Stomach (tissue), 8 donors: ENCODE measurements at regions not wholly inside any gene's neighbourhood (a gene's known extent, or its start where the extent isn't known, plus 50 kb on each side); places are given as distances from the start of the nearest gene placed in this dataset.

ENCODE experiments used
- DNase-seq, 2 donors: peaks; one replicate each; pipeline versions ENCODE4 v3.0.0 to v3.0.0-alpha.2; 2013 to 2019
- H3K27ac ChIP-seq, 5 donors: fragments of 200-600 bp in 4 of 5; sonication (generic) in 4 of 5; one replicate each; pipeline ENCODE4 v1.5.1; 2013 to 2019; ENCODE audit warnings: mild to moderate bottlenecking in 1 of 5, moderate library complexity in 1 of 5
- H3K27me3 ChIP-seq, 3 donors: fragments of 200-600 bp; sonication (generic); one replicate each; pipeline ENCODE4 v1.5.1; 2017 to 2019; ENCODE audit warnings: mixed run types in 1 of 3
- H3K36me3 ChIP-seq, 4 donors: fragments of 200-600 bp; sonication (generic); 1 replicate in 3 of 4; 2 replicates in 1 of 4; pipeline ENCODE4 v1.5.1; 2016 to 2019
- H3K4me1 ChIP-seq, 4 donors: fragments of 200-600 bp; sonication (generic); one replicate each; pipeline ENCODE4 v1.5.1; 2016 to 2019
- H3K4me3 ChIP-seq, 4 donors: fragments of 200-600 bp; sonication (generic) in 3 of 4; one replicate each; pipeline ENCODE4 v1.5.1; 2016 to 2019; ENCODE audit warnings: mild to moderate bottlenecking in 1 of 4
- H3K9me3 ChIP-seq, 4 donors: fragments of 200-600 bp; sonication (generic); one replicate each; pipeline ENCODE4 v1.5.1; 2016 to 2019
- CTCF ChIP-seq, 7 experiments: fragments of 450-650 bp in 4 of 7; fragments of 200-600 bp in 3 of 7; sonication (generic) in 3 of 7; IDR thresholded peaks; one replicate each; pipeline ENCODE4 v1.5.1; 2016 to 2019; ENCODE audit warnings: antibody characterized with exemption in 7 of 7, control low read depth in 2 of 7, mild to moderate bottlenecking in 1 of 7
- EP300 ChIP-seq: sonication (generic); formaldehyde crosslinking; IDR thresholded peaks from one replicate; pipeline ENCODE4 v1.6.1; 2017; ENCODE audit warnings: antibody characterized with exemption
- POLR2A ChIP-seq, 4 donors: fragments of 450-650 bp; IDR thresholded peaks; one replicate each; pipeline ENCODE4 v1.6.1; 2016; ENCODE audit warnings: antibody characterized with exemption in 4 of 4, control low read depth in 2 of 4, mild to moderate bottlenecking in 1 of 4, moderate library complexity in 1 of 4
- POLR2AphosphoS5 ChIP-seq, 3 donors: sonication (generic); formaldehyde crosslinking; IDR thresholded peaks; one replicate each; pipeline ENCODE4 v1.6.1; 2016; ENCODE audit warnings: antibody characterized with exemption in 3 of 3
- WGBS, 5 donors: extraction: QIAGEN DNeasy Blood & Tissue Kit in 3 of 5; methylation state at CpG; one replicate each; pipeline versions ENCODE4 v1.1.5 to v1.1.7; 2013 to 2018; 5-methylcytosine and 5-hydroxymethylcytosine counted together
- intact Hi-C: fragments of 100-400 bp; cut with DNase I; formaldehyde crosslinking; loops from one replicate; pipeline ENCODE4 v1.15.1; 2023; ENCODE audit warnings: low total_unique reads
- donor health status: healthy with polysubstance abuse.
- donor health status: Bipolar disorder and iron deficiency.
- donor health status: healthy.

- Histone ChIP-seq H3K27me3 (no peaks in the 10 kb centered on the region), H3K27ac (no peak overlapping the region), H3K4me3 (no peak overlapping the region), H3K9me3 (no peaks in the 10 kb centered on the region), H3K4me1 (peaks cover 0 to 7% (median 0%) of the 10 kb centered on the region in 4 donors), H3K36me3 (no peaks in the 10 kb centered on the region)
- peak in 1 of 2 donors; percentile 36 for DNase-seq
- TF ChIP-seq EP300 (no peak), POLR2AphosphoS5 (IDR thresholded peaks at IDR 0.05) (no peak), CTCF (IDR thresholded peaks at IDR 0.05) (no peak), POLR2A (IDR thresholded peaks at IDR 0.05) (no peak)
- 71 to 79% (median 76%) methylated on average over 8 of the region's 8 CpGs for WGBS, 5 donors
- intact Hi-C loops = no loop called here
These were observed 492.4 kb upstream of the ACVR2A start for GRCh38 chr2:147352264-147353071.

- no peaks in the 10 kb centered on the region for H3K9me3 ChIP-seq
- intact Hi-C loops = no loop called here
- H3K27me3 ChIP-seq = no peaks in the 10 kb centered on the region
- H3K4me3 ChIP-seq = no peak overlapping the region
- no peak for DNase-seq
- no peak overlapping the region for H3K27ac ChIP-seq
- peaks cover 0 to 7% (median 0%) of the 10 kb centered on the region in 4 donors for H3K4me1 ChIP-seq
- no peaks in the 10 kb centered on the region for H3K36me3 ChIP-seq
- WGBS, 5 donors = 62 to 84% (median 71%) methylated on average over 5 of the region's 5 CpGs
- TF ChIP-seq POLR2AphosphoS5 (IDR thresholded peaks at IDR 0.05) (no peak), EP300 (no peak), POLR2A (IDR thresholded peaks at IDR 0.05) (no peak), CTCF (IDR thresholded peaks at IDR 0.05) (no peak)
These were observed 493.0 kb upstream of the ACVR2A start for GRCh38 chr2:147351784-147352183.

- H3K4me3 ChIP-seq = no peak overlapping the region
- DNase-seq = peak in 1 of 2 donors; percentile 16
- H3K4me1 ChIP-seq = peaks cover 0 to 7% (median 0%) of the 10 kb centered on the region in 4 donors
- H3K27ac ChIP-seq = no peak overlapping the region
- H3K27me3 ChIP-seq = no peaks in the 10 kb centered on the region
- WGBS, 5 donors = 39 to 64% (median 48%) methylated on average over 4 of the region's 4 CpGs
- H3K36me3 ChIP-seq = no peaks in the 10 kb centered on the region
- TF ChIP-seq CTCF (IDR thresholded peaks at IDR 0.05) (no peak), EP300 (no peak), POLR2AphosphoS5 (IDR thresholded peaks at IDR 0.05) (no peak), POLR2A (IDR thresholded peaks at IDR 0.05) (no peak)
- H3K9me3 ChIP-seq = peaks cover 0 to 16% (median 13%) of the 10 kb centered on the region in 4 donors
- intact Hi-C loops = no loop called here
These were observed 495.8 kb upstream of the ACVR2A start for GRCh38 chr2:147348931-147349555.

GRCh38 chr2:147346142-147346541, 498.7 kb upstream of the ACVR2A start:
- TF ChIP-seq POLR2AphosphoS5 (IDR thresholded peaks at IDR 0.05) (no peak), EP300 (no peak), POLR2A (IDR thresholded peaks at IDR 0.05) (no peak), CTCF (IDR thresholded peaks at IDR 0.05) (no peak)
- H3K4me3 ChIP-seq = no peak overlapping the region
- peaks cover 0 to 16% (median 13%) of the 10 kb centered on the region in 4 donors for H3K9me3 ChIP-seq
- intact Hi-C loops = no loop called here
- H3K27me3 ChIP-seq = no peaks in the 10 kb centered on the region
- H3K4me1 ChIP-seq = peaks cover 0 to 7% (median 0%) of the 10 kb centered on the region in 4 donors
- no peak overlapping the region for H3K27ac ChIP-seq
- WGBS, 5 donors = 96 to 98% (median 96%) methylated on average over 2 of the region's 2 CpGs
- DNase-seq = no peak
- H3K36me3 ChIP-seq = no peaks in the 10 kb centered on the region
